B cell (primary cell): ENCODE measurements at regions not wholly inside any gene's neighbourhood (a gene's known extent, or its start where the extent isn't known, plus 50 kb on each side); places are given as distances from the start of the nearest gene placed in this dataset.

Source experiments
- ATAC-seq: fragments of 200-7000 bp; cut with Tn5 transposase; one replicate; pipeline ENCODE4 v1.10.0; 2021; ENCODE audit warnings: low read depth, mild to moderate bottlenecking, moderate number of reproducible peaks, moderate library complexity
- CTCF ChIA-PET: fragments of 350-600 bp; sonication (Branson Sonifier 250); formaldehyde crosslinking; loops from one replicate; lab custom pipeline; 2021; ENCODE audit warnings: antibody characterized with exemption, inconsistent platforms; lab: Charles Lee
- POLR2A ChIA-PET: fragments of 350-600 bp; sonication (Branson Sonifier 250); formaldehyde crosslinking; loops from one replicate; lab custom pipeline; 2021; ENCODE audit warnings: antibody characterized with exemption; lab: Charles Lee
- DNase-seq: peaks from one replicate; pipeline ENCODE4 v3.0.0; 2013
- H2AFZ ChIP-seq: 2 replicates; pipeline ENCODE4 v1.6.1; 2012; ENCODE audit warnings: mild to moderate bottlenecking, low read depth, low read length; ENCODE audit not compliant: insufficient read depth, poor library complexity, severe bottlenecking
- H3K27ac ChIP-seq, 2 donors: 1 replicate in 1 of 2; 2 replicates in 1 of 2; pipeline ENCODE4 v1.5.1; 2012 to 2013; ENCODE audit warnings: low read length in 2 of 2, mild to moderate bottlenecking in 2 of 2, moderate library complexity in 1 of 2
- H3K27me3 ChIP-seq, 4 experiments: fragments of 200-600 bp in 1 of 4; sonication (generic) in 1 of 4; replicated peaks in 1 of 4; 1 replicate in 2 of 4; 2 replicates in 2 of 4; pipeline versions ENCODE4 v1.6.1 to v1.7.0; 2013 to 2016; ENCODE audit warnings: low read length in 3 of 4, mild to moderate bottlenecking in 2 of 4, mixed read lengths in 1 of 4, moderate library complexity in 1 of 4; ENCODE audit not compliant: insufficient read depth in 4 of 4, control insufficient read depth in 3 of 4; ENCODE audit errors: control extremely low read depth in 1 of 4
- H3K36me3 ChIP-seq, 2 experiments: replicated peaks in 1 of 2; 1 replicate in 1 of 2; 2 replicates in 1 of 2; pipeline versions ENCODE4 v1.6.1 to v1.7.1; 2013; ENCODE audit warnings: low read length in 1 of 2; ENCODE audit not compliant: insufficient read depth in 2 of 2, control insufficient read depth in 1 of 2; ENCODE audit errors: control extremely low read depth in 1 of 2, extremely low read depth in 1 of 2
- H3K4me1 ChIP-seq, 2 donors: fragments of 200-600 bp in 1 of 2; sonication (generic) in 1 of 2; 1 replicate in 1 of 2; 2 replicates in 1 of 2; pipeline versions ENCODE4 v1.5.1 to v1.6.1; 2013 to 2017; ENCODE audit warnings: low read length in 2 of 2; ENCODE audit not compliant: control insufficient read depth in 2 of 2, insufficient read depth in 2 of 2
- H3K4me2 ChIP-seq: replicated peaks from 2 replicates; pipeline ENCODE3; 2012; ENCODE audit warnings: mild to moderate bottlenecking, low read depth, low read length; ENCODE audit not compliant: poor library complexity, severe bottlenecking
- H3K4me3 ChIP-seq, 5 experiments: fragments of 200-600 bp in 1 of 5; sonication (generic) in 1 of 5; 1 replicate in 3 of 5; 2 replicates in 2 of 5; pipeline versions ENCODE4 v1.5.1 to v1.7.0; 2011 to 2016; ENCODE audit warnings: low read length in 4 of 5, mild to moderate bottlenecking in 4 of 5, low read depth in 2 of 5, control low read depth in 1 of 5, moderate library complexity in 1 of 5; ENCODE audit not compliant: insufficient read depth in 1 of 5; ENCODE audit errors: control extremely low read depth in 1 of 5, extremely low read depth in 1 of 5
- H3K79me2 ChIP-seq: fragments of 200-600 bp; sonication (generic); one replicate; pipeline ENCODE4 v1.6.0; 2016; ENCODE audit warnings: low read length; ENCODE audit not compliant: control insufficient read depth, insufficient read depth
- H3K9ac ChIP-seq: fragments of 200-600 bp; sonication (generic); 2 replicates; pipeline ENCODE4 v1.6.1; 2017; ENCODE audit warnings: mild to moderate bottlenecking, low read length, moderate library complexity
- H3K9me3 ChIP-seq, 3 donors: one replicate each; pipeline versions ENCODE4 v1.6.1 to v1.7.1; 2013; ENCODE audit warnings: low read length in 2 of 3; ENCODE audit not compliant: control insufficient read depth in 2 of 3, insufficient read depth in 1 of 3; ENCODE audit errors: control extremely low read depth in 1 of 3
- H4K20me1 ChIP-seq: 2 replicates; pipeline ENCODE4 v1.6.0; 2012; ENCODE audit warnings: mild to moderate bottlenecking, low read length; ENCODE audit not compliant: insufficient read depth, control insufficient read depth, poor library complexity, severe bottlenecking
- H3K27ac Mint-ChIP-seq: one replicate; pipeline ENCODE4 v1.8.0; 2021; ENCODE audit warnings: mixed read lengths
- H3K27me3 Mint-ChIP-seq: one replicate; pipeline ENCODE4 v1.8.0; 2021; ENCODE audit warnings: mixed read lengths
- H3K4me1 Mint-ChIP-seq: one replicate; pipeline ENCODE4 v1.8.0; 2021; ENCODE audit warnings: mixed read lengths
- H3K4me3 Mint-ChIP-seq: one replicate; pipeline ENCODE4 v1.8.0; 2021; ENCODE audit warnings: mixed read lengths
- H3K9me3 Mint-ChIP-seq: one replicate; pipeline ENCODE4 v1.8.0; 2022; ENCODE audit warnings: mixed read lengths; ENCODE audit not compliant: insufficient read depth
- CTCF ChIP-seq: fragments of 200-600 bp; IDR thresholded peaks from one replicate; pipeline ENCODE4 v1.8.0; 2022; ENCODE audit warnings: antibody characterized with exemption, mild to moderate bottlenecking
- EZH2 ChIP-seq: IDR thresholded peaks from 2 replicates; pipeline ENCODE4 v1.6.1; 2012; ENCODE audit warnings: borderline replicate concordance, low read depth, mild to moderate bottlenecking, moderate library complexity, low read length; ENCODE audit not compliant: insufficient read depth, poor library complexity, severe bottlenecking
- WGBS: methylation state at CpG from one replicate; pipeline ENCODE4 v1.1.5; 2013; ENCODE audit warnings: missing lambda C conversion rate; ENCODE audit not compliant: insufficient coverage; 5-methylcytosine and 5-hydroxymethylcytosine counted together
- intact Hi-C: fragments of 100-400 bp; cut with micrococcal nuclease; formaldehyde crosslinking; loops from one replicate; pipeline ENCODE4 v1.10.0; 2022

- Histone ChIP-seq H3K9me3 (peaks cover 0 to 2% (median 0%) of the 10 kb centered on the region in 3 donors), H3K4me2 (no peak overlapping the region), H3K27me3 (no peaks in the 10 kb centered on the region), H3K9ac (no peak overlapping the region), H4K20me1 (no peaks in the 10 kb centered on the region), H3K79me2 (no peaks in the 10 kb centered on the region), H2AFZ (no peak overlapping the region), H3K4me1 (no peaks in the 10 kb centered on the region), H3K36me3 (no peaks in the 10 kb centered on the region), H3K4me3 (no peak overlapping the region), H3K27ac (no peak overlapping the region)
- Mint-ChIP-seq H3K9me3 (peaks cover 5% of the 10 kb centered on the region), H3K27ac (no peak overlapping the region), H3K4me3 (no peak overlapping the region), H3K4me1 (no peaks in the 10 kb centered on the region), H3K27me3 (peaks cover 12% of the 10 kb centered on the region)
- ChIA-PET POLR2A (no interaction called here), CTCF (no interaction called here)
- DNase-seq (no peak), ATAC-seq (no peak)
- 89% methylated on average over 8 of the region's 8 CpGs for WGBS
- no peak for TF ChIP-seq CTCF
- intact Hi-C loops: no loop called here
Measured at GRCh38 chr16:9366048-9366969, 274.9 kb downstream of the HAPSTR1 start.

- Histone ChIP-seq H2AFZ (no peak overlapping the region), H3K9ac (no peak overlapping the region), H3K4me3 (no peak overlapping the region), H4K20me1 (no peaks in the 10 kb centered on the region), H3K27me3 (no peaks in the 10 kb centered on the region), H3K36me3 (no peaks in the 10 kb centered on the region), H3K27ac (no peak overlapping the region), H3K9me3 (peaks cover 0 to 5% (median 0%) of the 10 kb centered on the region in 3 donors), H3K4me1 (no peaks in the 10 kb centered on the region), H3K79me2 (no peaks in the 10 kb centered on the region), H3K4me2 (no peak overlapping the region)
- Mint-ChIP-seq H3K27me3 (peaks cover 8% of the 10 kb centered on the region), H3K27ac (no peak overlapping the region), H3K4me3 (no peak overlapping the region), H3K9me3 (peaks cover 5% of the 10 kb centered on the region), H3K4me1 (no peaks in the 10 kb centered on the region)
- ATAC-seq (no peak), DNase-seq (no peak)
- ChIA-PET CTCF (no interaction called here), POLR2A (no interaction called here)
- intact Hi-C loops: no loop called here
- TF ChIP-seq CTCF (no peak), EZH2 (no peak)
- WGBS: 97% methylated on average over 3 of the region's 9 CpGs
Measured at GRCh38 chr16:9370061-9370491, 278.6 kb downstream of the HAPSTR1 start.
